Lower leg skin (tissue), 4 donors: ENCODE measurements at regions not wholly inside any gene's neighbourhood (a gene's known extent, or its start where the extent isn't known, plus 50 kb on each side); places are given as distances from the start of the nearest gene placed in this dataset.

Experiments used
- DNase-seq, 2 donors: peaks; one replicate each; pipeline ENCODE4 v3.0.0-alpha.2; 2019; ENCODE audit warnings: low spot score in 2 of 2
- H3K4me3 ChIP-seq: fragments of 200-600 bp; sonication (generic); 2 replicates; pipeline ENCODE4 v1.5.1; 2017; ENCODE audit warnings: mild to moderate bottlenecking, low read depth; ENCODE audit not compliant: poor library complexity, severe bottlenecking
- POLR2A ChIP-seq, 2 donors: fragments of 450-650 bp; IDR thresholded peaks; one replicate each; pipeline ENCODE4 v1.6.1; 2016 to 2017; ENCODE audit warnings: antibody characterized with exemption in 2 of 2, mild to moderate bottlenecking in 1 of 2, moderate library complexity in 1 of 2
- WGBS, 2 donors: methylation state at CpG; one replicate each; pipeline ENCODE4 v1.1.5; 2018; 5-methylcytosine and 5-hydroxymethylcytosine counted together
- intact Hi-C: fragments of 100-400 bp; cut with DNase I; formaldehyde crosslinking; loops from one replicate; pipeline ENCODE4 v1.15.0; 2023; ENCODE audit warnings: low total_unique reads
- TF ChIP-seq, protein P1 (sequence below), 3 donors: fragments of 450-650 bp; IDR thresholded peaks; one replicate each; pipeline ENCODE4 v1.5.1; 2016; ENCODE audit warnings: antibody characterized with exemption in 3 of 3, mild to moderate bottlenecking in 3 of 3, moderate library complexity in 2 of 3

DNA sequence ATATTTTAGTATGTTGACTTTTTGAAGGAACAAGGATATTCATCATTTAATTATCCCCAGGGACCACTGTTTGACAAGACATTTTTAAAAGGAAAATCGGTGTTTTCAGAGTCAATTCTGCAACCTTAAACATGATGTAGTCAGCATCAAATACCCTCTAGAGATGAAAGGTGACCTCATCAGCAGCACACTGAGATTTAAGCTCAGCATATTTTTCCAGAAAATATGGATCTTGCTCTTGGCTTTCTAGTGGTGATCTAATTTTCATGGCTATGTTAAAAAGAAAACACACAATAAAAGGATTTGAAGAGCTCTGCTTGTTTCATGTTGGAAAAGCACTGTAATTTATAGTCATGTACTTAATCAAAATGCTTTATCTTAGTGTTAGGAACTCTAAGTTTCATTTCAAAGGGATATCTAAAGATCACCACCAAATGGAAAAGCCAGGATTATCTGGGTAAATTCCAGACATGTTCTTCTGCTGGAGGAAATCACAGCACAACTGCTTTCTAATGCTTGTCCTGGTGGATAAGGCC lies 487.2 kb downstream of the ENC1 start:
- 56 to 61% methylated on average over 1 of the region's 1 CpG for WGBS, 2 donors
- TF ChIP-seq, protein P1, sequence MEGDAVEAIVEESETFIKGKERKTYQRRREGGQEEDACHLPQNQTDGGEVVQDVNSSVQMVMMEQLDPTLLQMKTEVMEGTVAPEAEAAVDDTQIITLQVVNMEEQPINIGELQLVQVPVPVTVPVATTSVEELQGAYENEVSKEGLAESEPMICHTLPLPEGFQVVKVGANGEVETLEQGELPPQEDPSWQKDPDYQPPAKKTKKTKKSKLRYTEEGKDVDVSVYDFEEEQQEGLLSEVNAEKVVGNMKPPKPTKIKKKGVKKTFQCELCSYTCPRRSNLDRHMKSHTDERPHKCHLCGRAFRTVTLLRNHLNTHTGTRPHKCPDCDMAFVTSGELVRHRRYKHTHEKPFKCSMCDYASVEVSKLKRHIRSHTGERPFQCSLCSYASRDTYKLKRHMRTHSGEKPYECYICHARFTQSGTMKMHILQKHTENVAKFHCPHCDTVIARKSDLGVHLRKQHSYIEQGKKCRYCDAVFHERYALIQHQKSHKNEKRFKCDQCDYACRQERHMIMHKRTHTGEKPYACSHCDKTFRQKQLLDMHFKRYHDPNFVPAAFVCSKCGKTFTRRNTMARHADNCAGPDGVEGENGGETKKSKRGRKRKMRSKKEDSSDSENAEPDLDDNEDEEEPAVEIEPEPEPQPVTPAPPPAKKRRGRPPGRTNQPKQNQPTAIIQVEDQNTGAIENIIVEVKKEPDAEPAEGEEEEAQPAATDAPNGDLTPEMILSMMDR (IDR thresholded peaks at IDR 0.05), result no peak
- no peak for TF ChIP-seq POLR2A (IDR thresholded peaks at IDR 0.05)
- H3K4me3 ChIP-seq, result no peak overlapping the region
- no peak for DNase-seq
- intact Hi-C loops, result no loop called here

DNA sequence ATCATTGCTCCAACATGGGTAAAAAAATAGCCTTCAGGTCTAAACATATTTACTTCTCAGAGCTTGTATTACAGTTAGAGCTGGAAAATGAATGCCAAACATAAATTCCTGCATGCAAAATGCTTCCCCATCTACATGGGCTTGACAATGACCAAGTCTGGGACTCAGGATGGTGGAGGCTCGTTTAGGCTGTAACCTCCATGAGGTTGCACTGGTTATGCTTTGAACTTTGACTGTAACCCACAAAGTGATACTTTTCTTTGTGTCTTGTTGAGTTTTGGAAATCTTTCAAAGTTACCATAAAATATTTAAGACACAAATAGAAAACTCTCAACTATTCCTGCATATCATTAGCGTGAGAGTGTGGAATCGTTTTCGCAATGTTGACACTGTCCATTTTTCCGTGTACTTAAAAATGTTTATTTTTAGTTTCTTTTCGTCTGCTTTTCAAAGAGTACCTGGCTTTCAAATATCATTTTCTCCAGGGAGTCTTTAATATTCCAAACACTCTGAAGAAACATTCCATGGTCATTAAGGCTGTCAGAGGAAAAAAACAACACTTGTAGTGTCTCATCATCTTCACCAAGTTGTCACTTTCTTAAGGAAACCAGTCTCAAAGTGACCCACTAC lies 487.8 kb downstream of the ENC1 start:
- WGBS, 2 donors, result 84 to 85% methylated on average over 6 of the region's 6 CpGs
- no peak for TF ChIP-seq POLR2A (IDR thresholded peaks at IDR 0.05)
- TF ChIP-seq, protein P1 (IDR thresholded peaks at IDR 0.05), result no peak
- no peak overlapping the region for H3K4me3 ChIP-seq
- intact Hi-C loops, result no loop called here
- no peak for DNase-seq

DNA sequence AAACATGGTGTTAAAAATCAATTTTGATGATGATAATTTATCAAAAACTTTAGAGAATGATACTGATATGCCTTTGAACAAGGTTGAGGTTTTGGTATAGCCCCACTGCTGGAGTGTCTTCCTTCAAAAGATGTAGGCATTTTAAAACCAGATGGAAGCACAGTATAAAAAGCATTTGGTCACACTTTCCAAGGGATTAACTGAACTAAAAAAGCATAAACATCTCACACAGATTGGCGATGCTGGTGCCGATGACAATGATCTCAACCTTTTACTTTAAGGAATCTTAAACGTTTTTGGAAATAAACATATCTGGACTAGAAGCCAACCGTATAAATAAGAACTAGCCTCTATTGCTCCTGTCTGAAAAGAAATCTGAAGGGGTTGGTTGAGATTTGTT lies 488.4 kb downstream of the ENC1 start:
- TF ChIP-seq, protein P1 (IDR thresholded peaks at IDR 0.05), result no peak
- TF ChIP-seq POLR2A (IDR thresholded peaks at IDR 0.05), result no peak
- no peak for DNase-seq
- intact Hi-C loops, result no loop called here
- WGBS, 2 donors, result 85 to 87% methylated on average over 4 of the region's 4 CpGs
- no peak overlapping the region for H3K4me3 ChIP-seq

DNA sequence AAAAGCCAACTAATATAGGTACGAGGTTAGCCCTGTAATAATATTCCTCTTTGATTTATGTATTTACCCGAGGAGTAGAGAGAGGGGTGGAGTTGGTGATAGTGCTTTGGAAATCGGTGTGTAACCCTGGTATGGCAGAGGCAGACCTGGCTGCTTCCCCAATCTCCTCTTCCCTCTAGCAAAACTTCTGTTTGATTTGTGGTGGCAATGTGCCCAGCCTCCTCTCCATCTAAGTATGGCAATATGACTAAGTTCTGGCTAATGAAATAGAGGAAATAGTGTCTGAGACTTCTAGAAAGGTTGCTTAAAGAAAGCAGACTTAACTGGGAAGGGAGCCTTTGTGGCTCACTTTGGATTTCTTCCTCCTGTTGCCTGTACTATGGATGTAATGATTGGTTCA lies 491.1 kb downstream of the ENC1 start:
- WGBS, 2 donors, result 24 to 40% methylated on average over 3 of the region's 3 CpGs
- no peak overlapping the region for H3K4me3 ChIP-seq
- DNase-seq, result peak in 1 of 2 donors; percentile 63
- intact Hi-C loops, result no loop called here
- no peak for TF ChIP-seq POLR2A (IDR thresholded peaks at IDR 0.05)
- TF ChIP-seq, protein P1 (IDR thresholded peaks at IDR 0.05), result no peak

DNA sequence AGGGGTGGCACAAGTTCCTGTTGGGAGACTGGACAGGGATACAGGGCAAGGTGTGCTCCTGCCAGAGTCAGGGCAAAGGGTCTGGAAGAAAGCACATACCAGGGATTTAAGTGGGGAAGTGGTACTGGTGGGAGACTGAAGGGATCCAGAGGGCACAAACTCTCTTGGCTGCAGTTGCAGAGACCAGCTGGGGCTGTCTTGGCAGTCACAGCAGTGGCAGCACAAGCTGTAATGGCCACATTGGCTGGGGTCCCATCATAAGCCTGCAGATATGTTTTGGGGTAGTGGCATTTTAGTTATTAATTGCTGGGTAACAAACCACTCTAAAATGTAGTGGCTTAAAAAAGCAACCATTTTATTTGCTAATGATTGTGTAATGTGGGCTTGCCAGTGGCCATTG lies 492.2 kb downstream of the ENC1 start:
- H3K4me3 ChIP-seq, result no peak overlapping the region
- intact Hi-C loops, result no loop called here
- no peak for TF ChIP-seq POLR2A (IDR thresholded peaks at IDR 0.05)
- TF ChIP-seq, protein P1 (IDR thresholded peaks at IDR 0.05), result no peak
- DNase-seq, result no peak

DNA sequence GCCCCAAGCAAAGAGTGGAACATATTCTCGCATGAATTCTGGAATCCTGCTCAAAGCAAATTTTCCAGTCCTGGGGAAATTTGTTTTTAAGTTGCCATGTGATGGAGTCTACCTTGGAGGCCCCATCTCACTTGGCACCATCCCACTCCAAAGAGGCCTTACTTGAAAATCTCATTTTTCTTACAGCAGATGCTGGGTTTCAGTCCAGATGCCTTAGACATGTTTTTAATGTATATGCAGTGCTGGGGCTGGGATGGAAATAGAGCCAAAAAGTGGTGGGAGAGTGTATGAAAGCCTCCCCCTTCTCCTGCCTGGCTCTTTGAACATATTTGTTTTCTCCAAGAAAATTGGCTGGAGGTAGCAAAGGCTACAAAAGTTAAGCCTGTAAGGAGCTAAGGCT lies 493.7 kb downstream of the ENC1 start:
- 95 to 100% methylated on average over 1 of the region's 1 CpG for WGBS, 2 donors
- no peak overlapping the region for H3K4me3 ChIP-seq
- no peak for TF ChIP-seq POLR2A (IDR thresholded peaks at IDR 0.05)
- TF ChIP-seq, protein P1 (IDR thresholded peaks at IDR 0.05), result no peak
- intact Hi-C loops, result no loop called here
- DNase-seq, result no peak
